Cardiac septum (tissue), 1 donor: ENCODE measurements at regions not wholly inside any gene's neighbourhood (a gene's known extent, or its start where the extent isn't known, plus 50 kb on each side); places are given as distances from the start of the nearest gene placed in this dataset.
"Not testable (repeated sequence)": the region's sequence is repeated elsewhere in the genome, so short reads cannot be mapped to it uniquely, and the experiment has no call there.

Experiments used
- DNase-seq: peaks from one replicate; pipeline ENCODE4 v3.0.0-alpha.2; 2020; ENCODE audit warnings: low spot score
- intact Hi-C: fragments of 100-400 bp; cut with DNase I; formaldehyde crosslinking; loops from one replicate; pipeline ENCODE4 v1.14.0; 2022
- donor health status: DM: no; HTN: no; CAD: no.

- intact Hi-C loops = no loop called here
- DNase-seq = no peak
Measured at GRCh38 chr2:136357007-136357380, 239.0 kb upstream of the CXCR4 start.

DNA sequence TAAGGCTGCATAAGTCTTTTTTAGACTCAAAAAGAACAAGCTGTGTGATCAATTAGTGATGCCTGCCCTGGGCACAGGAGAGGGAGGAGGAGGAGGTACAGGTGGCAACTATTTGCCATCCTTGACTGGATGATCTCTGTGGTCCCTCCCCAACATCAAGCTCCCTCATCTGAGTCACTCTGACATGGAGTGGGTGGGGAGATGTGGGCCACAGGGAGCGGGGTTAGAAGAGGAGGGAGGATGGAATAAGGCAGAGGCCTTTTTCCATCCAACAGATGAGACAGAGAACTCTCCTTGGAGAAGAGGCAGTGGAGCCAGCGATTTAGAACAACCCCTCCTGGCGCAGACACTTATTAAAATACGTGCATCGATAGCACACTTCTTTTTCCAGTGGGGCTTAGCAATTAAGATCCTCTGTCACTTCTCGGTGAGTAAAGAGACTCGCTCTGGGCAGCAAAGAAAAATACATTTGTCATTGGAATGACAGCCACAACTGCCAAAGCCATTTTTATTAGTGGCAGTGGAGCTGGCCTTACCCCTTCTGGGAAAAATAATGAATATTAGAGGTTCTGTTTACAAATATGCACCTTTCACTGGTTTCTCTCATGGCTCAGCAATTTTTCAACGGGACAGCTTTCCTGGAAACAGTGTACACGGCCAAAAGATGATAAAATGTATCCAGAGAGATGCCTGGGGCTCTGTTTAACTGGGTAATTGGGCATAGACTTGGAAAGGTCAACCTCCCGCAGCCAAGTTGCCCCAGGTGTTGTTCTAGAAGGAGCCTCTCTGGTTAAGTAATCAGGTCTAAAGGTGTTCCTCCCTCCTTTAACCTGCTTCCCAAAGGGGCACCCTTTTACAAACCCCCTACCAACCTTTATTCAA lies 238.4 kb upstream of the CXCR4 start:
- intact Hi-C loops = no loop called here
- DNase-seq = no peak

GRCh38 chr2:136351684-136352083 lies 233.7 kb upstream of the CXCR4 start:
- intact Hi-C loops = no loop called here

DNA sequence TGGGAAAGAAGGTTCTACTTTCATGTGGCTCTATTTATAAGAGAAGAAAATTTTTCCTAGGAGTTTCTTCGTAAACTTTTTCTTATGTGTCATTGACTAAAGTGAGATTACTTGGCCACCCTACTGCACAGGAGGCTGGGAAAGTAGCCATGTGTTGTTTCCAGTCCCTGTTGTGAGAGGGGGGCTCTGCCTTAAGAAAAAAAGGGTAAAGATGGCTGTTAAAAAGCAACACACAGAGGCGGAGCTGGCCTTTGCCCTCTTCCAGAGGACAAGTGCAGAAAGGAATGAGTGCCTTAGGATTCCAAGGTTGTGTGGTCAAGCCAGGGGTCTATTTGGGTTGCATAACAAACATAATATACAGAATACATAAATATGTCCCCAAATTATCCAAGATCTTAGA lies 230.0 kb upstream of the CXCR4 start:
- intact Hi-C loops = no loop called here
- DNase-seq = no peak

More at GRCh38 chr2:136351684-136352083, 233.7 kb upstream of the CXCR4 start:
- no peak for DNase-seq

- DNase-seq = no peak
- intact Hi-C loops = no loop called here
Measured at GRCh38 chr2:136344339-136344738, 226.4 kb upstream of the CXCR4 start.

- intact Hi-C loops = no loop called here
- no peak for DNase-seq
Measured at GRCh38 chr2:136342138-136342537, 224.2 kb upstream of the CXCR4 start.

- intact Hi-C loops = no loop called here
Measured at GRCh38 chr2:136334967-136335366, 217.0 kb upstream of the CXCR4 start.

GRCh38 chr2:136332436-136333095 lies 214.6 kb upstream of the CXCR4 start:
- no peak for DNase-seq
- intact Hi-C loops = no loop called here

More at GRCh38 chr2:136334967-136335366, 217.0 kb upstream of the CXCR4 start:
- DNase-seq = no peak

GRCh38 chr2:136331226-136331625 lies 213.3 kb upstream of the CXCR4 start:
- intact Hi-C loops = no loop called here
- DNase-seq = no peak

- no peak for DNase-seq
- intact Hi-C loops = no loop called here
Measured at GRCh38 chr2:136328207-136328795, 210.4 kb upstream of the CXCR4 start.

GRCh38 chr2:136327162-136327852 lies 209.4 kb upstream of the CXCR4 start:
- no peak for DNase-seq
- intact Hi-C loops = no loop called here

GRCh38 chr2:136325844-136326331 lies 207.9 kb upstream of the CXCR4 start:
- intact Hi-C loops = no loop called here
- no peak for DNase-seq

GRCh38 chr2:136324966-136325365 lies 207.0 kb upstream of the CXCR4 start:
- intact Hi-C loops = no loop called here
- no peak for DNase-seq

- intact Hi-C loops = no loop called here
- no peak for DNase-seq
Measured at GRCh38 chr2:136323935-136324334, 206.0 kb upstream of the CXCR4 start.

GRCh38 chr2:136323195-136323594 lies 205.2 kb upstream of the CXCR4 start:
- intact Hi-C loops = no loop called here
- no peak for DNase-seq

GRCh38 chr2:136322428-136322827 lies 204.5 kb upstream of the CXCR4 start:
- intact Hi-C loops = no loop called here
- no peak for DNase-seq

- no peak for DNase-seq
- intact Hi-C loops = no loop called here
Measured at GRCh38 chr2:136319651-136320050, 201.7 kb upstream of the CXCR4 start.

DNA sequence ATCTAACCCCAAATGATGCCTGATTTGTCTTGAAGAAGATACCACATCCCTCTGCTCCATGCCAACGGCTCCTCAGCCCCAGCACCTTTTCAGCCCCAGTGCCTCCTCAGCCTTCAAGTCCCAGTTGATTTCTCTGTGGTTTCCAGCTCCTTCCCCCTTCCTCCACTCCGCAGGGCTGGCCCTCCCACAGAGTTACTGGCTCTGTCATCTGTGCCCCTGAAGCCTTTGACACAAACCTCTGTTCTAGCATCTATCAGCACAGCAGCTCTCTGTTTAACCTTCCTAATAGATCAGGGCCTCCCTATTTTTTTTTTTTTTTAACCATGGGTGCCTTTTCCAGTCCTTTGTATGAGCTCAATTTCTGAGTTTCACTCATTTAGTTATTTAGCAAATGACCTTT lies 201.3 kb upstream of the CXCR4 start:
- intact Hi-C loops = no loop called here
- no peak for DNase-seq

DNA sequence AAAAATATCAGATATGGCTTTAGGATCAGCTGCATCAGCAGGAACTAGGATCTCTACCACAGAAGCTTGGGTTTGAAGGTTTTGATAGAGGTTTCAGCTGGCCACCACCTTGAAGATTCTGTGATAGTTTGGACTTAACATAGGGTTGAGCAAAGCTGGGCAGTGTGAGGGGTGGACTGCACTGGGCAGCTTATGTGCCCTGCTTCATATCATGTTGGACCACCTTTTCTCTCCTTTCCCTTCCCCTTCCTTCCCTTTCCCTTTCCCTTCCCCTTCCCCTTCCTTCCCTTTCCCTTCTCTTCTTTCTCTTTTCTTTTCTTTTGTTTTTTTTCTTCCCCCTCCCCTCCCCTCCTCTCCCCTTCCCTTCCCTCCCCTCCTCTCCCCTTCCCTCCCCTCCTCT lies 196.3 kb upstream of the CXCR4 start:
- intact Hi-C loops = no loop called here
- no peak for DNase-seq

- DNase-seq, intact Hi-C loops: not testable (repeated sequence)
Measured at GRCh38 chr2:136312568-136312967, 194.6 kb upstream of the CXCR4 start.
